AG09319 (cell line): ENCODE measurements at regions not wholly inside any gene's neighbourhood (a gene's known extent, or its start where the extent isn't known, plus 50 kb on each side); places are given as distances from the start of the nearest gene placed in this dataset.

Experiments
- DNase-seq: peaks from one replicate; pipeline ENCODE4 v3.0.0-alpha.2; 2010; ENCODE audit warnings: low read depth; ENCODE audit errors: extremely low read depth
- CTCF ChIP-seq: IDR thresholded peaks from 2 replicates; pipeline ENCODE4 v1.5.1; 2011; ENCODE audit warnings: low read depth, mild to moderate bottlenecking, inconsistent platforms, low read length, moderate library complexity

DNA sequence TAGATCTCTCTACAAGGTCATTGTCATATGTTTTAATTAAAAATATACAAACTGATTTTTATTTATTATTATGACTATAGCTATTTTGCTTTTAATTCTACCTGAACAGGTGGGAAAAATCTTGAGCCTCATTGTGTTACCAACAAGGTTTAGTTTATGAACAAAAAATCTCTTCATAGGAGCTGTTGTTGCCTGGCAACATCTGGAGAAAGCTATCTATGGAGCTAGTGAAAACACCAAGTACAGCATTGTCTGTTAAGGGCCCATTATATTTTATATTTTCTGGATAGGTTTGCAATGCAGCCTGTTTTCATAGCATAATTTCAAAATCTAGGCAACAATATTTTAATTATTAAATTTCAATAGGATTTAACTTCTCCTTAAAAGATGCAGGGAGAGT, 383.0 kb upstream of the TMEFF2 start:
- DNase-seq: no peak

DNA sequence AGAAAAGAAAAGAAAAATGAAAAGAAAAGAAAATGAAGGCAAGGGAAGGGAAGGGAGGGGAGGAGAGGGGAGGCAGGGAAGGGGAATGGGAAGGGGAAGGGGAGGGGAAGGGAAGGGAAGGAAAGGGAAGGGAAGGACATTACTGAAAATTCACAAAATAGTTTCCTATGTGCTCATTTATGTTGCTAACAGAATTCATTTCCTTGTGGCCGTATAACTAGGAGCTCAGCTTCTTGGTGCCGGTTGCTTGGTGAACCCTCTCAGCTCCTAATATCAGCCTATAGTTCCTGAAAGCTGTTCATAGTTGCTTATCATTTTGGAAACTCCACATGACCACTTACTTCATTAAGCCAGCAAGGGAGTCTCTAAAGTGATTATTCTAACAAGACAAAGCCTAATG, 379.8 kb upstream of the TMEFF2 start:
- no peak for DNase-seq
- TF ChIP-seq CTCF: no peak

More for the DNA sequence above, 383.0 kb upstream of the TMEFF2 start:
- no peak for TF ChIP-seq CTCF

- TF ChIP-seq CTCF: no peak
- DNase-seq: no peak
Measured at GRCh38 chr2:192571636-192572035, 376.9 kb upstream of the TMEFF2 start.

GRCh38 chr2:192570788-192571187, 376.1 kb upstream of the TMEFF2 start:
- DNase-seq: no peak
- no peak for TF ChIP-seq CTCF

DNA sequence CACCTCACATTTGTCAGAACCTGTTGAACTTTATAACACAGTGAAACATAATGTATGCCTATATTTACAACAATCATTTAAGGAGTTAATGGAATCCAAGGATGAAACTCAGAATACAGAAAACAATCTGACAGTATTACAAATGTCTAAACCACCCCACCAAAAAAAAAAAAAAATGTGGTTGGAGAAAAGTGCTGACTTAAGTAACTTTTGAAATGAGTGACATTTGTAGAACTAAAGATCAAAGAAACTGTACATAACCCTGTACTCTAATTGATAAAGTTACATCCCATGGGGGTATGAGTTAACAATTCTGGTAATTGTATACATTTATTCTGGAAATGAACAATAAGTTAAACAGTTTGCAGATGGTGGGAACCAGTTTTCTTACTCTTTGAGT, 372.1 kb upstream of the TMEFF2 start:
- no peak for DNase-seq
- TF ChIP-seq CTCF: no peak

DNA sequence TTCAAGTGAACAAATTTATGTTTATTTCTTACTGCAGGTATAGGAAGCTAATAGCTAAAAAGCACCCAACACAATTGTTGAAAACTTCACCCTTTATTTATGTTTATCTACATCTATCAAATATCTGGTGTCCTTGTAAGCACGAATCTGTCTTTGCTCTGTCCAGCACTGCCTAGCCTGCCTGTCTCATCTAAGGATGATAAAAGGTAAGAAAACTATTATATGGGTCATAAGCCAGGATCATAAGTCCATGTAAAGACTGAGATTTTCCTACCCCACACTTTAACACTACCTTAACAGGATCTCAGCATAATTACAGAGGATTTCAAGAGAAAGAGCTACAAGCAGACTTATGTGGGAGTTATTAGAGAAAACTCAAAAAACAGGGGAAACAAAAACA, 365.6 kb upstream of the TMEFF2 start:
- TF ChIP-seq CTCF: no peak

GRCh38 chr2:192559587-192559986, 364.9 kb upstream of the TMEFF2 start:
- TF ChIP-seq CTCF: no peak
- DNase-seq: no peak

More for the DNA sequence above, 365.6 kb upstream of the TMEFF2 start:
- no peak for DNase-seq
